Liver (tissue), 3 donors: ENCODE measurements at regions not wholly inside any gene's neighbourhood (a gene's known extent, or its start where the extent isn't known, plus 50 kb on each side); places are given as distances from the start of the nearest gene placed in this dataset.

Experiments
- ATF3 ChIP-seq: IDR thresholded peaks from 2 replicates; pipeline ENCODE4 v1.6.1; 2016; ENCODE audit warnings: antibody characterized with exemption
- CTCF ChIP-seq: fragments of 150-350 bp; IDR thresholded peaks from 2 replicates; pipeline ENCODE4 v1.5.1; 2017; ENCODE audit warnings: improper control_type of control experiment, low read depth, low read length; ENCODE audit not compliant: missing input control
- GABPA ChIP-seq, 2 donors: IDR thresholded peaks in 1 of 2; conservative IDR thresholded peaks in 1 of 2; 2 replicates each; pipeline ENCODE4 v1.6.1; 2016; ENCODE audit warnings: antibody characterized with exemption in 2 of 2, mild to moderate bottlenecking in 1 of 2, moderate library complexity in 1 of 2
- JUND ChIP-seq, 2 donors: IDR thresholded peaks; 2 replicates each; pipeline ENCODE4 v1.6.1; 2016; ENCODE audit warnings: antibody characterized with exemption in 2 of 2
- MAX ChIP-seq: IDR thresholded peaks from 2 replicates; pipeline ENCODE4 v1.6.1; 2016; ENCODE audit warnings: antibody characterized with exemption
- RXRA ChIP-seq, 2 donors: IDR thresholded peaks; 2 replicates each; pipeline ENCODE4 v1.6.1; 2017 to 2018; ENCODE audit warnings: antibody characterized with exemption in 2 of 2, mild to moderate bottlenecking in 1 of 2
- SP1 ChIP-seq: IDR thresholded peaks from 2 replicates; pipeline ENCODE4 v1.6.1; 2018; ENCODE audit warnings: antibody characterized with exemption, mild to moderate bottlenecking
- TAF1 ChIP-seq: conservative IDR thresholded peaks from 2 replicates; pipeline ENCODE4 v1.6.1; 2016; ENCODE audit warnings: antibody characterized with exemption, mild to moderate bottlenecking
- YY1 ChIP-seq: IDR thresholded peaks from 2 replicates; pipeline ENCODE4 v1.6.1; 2016; ENCODE audit warnings: antibody characterized with exemption, mild to moderate bottlenecking
- TF ChIP-seq, protein P1 (sequence below): IDR thresholded peaks from 2 replicates; pipeline ENCODE4 v1.6.1; 2016; ENCODE audit warnings: antibody characterized with exemption
- TF ChIP-seq, protein P2 (sequence below): IDR thresholded peaks from 2 replicates; pipeline ENCODE4 v1.6.1; 2016; ENCODE audit warnings: antibody characterized with exemption, mild to moderate bottlenecking
- donor health status: healthy.
- donor health status: healthy.

DNA sequence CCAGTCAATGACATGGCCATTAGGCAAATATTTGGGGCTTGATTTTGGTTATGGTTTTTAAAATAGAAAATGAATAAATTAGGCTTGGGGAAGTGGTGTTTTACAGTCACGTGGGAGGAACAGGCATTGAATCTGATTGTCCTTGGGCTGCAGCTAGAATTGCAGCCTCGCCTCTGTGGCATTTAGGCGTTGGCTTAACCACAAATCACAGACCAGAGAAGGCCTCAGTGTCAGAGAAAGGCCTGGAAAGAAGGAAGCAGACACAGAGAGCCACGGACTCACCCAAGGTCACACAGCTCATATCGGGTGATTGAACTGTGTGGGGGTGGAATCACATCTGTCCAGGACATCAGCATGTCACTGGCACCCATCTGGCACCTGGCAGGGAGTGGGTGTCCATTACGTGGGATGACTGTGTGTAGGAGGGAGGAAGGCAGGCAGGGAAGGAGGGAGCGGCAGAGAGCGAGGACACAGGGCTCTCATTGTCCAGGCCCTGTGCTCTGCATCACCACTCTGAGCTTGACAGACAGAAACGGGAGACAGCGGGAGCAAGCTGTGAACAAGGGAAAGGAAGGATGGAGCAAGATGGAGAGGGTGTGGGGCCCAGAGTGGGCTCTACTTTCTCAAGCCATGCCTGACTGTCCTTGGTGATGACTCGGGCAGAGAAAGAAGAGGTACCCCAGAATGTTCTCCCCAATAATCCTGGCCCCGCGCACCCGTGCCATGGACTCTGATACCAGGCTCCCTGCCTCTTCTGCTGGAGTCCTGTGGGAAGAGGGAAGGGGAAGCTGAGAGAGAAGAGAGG lies 186.4 kb downstream of the FAM43A start:
- TF ChIP-seq TAF1 = no peak
- no peak for TF ChIP-seq YY1
- no peak for TF ChIP-seq CTCF
- TF ChIP-seq, protein P1, sequence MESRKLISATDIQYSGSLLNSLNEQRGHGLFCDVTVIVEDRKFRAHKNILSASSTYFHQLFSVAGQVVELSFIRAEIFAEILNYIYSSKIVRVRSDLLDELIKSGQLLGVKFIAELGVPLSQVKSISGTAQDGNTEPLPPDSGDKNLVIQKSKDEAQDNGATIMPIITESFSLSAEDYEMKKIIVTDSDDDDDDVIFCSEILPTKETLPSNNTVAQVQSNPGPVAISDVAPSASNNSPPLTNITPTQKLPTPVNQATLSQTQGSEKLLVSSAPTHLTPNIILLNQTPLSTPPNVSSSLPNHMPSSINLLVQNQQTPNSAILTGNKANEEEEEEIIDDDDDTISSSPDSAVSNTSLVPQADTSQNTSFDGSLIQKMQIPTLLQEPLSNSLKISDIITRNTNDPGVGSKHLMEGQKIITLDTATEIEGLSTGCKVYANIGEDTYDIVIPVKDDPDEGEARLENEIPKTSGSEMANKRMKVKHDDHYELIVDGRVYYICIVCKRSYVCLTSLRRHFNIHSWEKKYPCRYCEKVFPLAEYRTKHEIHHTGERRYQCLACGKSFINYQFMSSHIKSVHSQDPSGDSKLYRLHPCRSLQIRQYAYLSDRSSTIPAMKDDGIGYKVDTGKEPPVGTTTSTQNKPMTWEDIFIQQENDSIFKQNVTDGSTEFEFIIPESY = no peak
- TF ChIP-seq JUND (IDR thresholded peaks at IDR 0.05) = no peak
- TF ChIP-seq MAX = no peak
- TF ChIP-seq SP1 = no peak
- TF ChIP-seq RXRA (IDR thresholded peaks at IDR 0.05) = no peak
- TF ChIP-seq ATF3 = no peak
- TF ChIP-seq GABPA (IDR thresholded peaks at IDR 0.05 in 1 of 2, conservative IDR thresholded peaks at IDR 0.05 in 1 of 2) = no peak
- TF ChIP-seq, protein P2, sequence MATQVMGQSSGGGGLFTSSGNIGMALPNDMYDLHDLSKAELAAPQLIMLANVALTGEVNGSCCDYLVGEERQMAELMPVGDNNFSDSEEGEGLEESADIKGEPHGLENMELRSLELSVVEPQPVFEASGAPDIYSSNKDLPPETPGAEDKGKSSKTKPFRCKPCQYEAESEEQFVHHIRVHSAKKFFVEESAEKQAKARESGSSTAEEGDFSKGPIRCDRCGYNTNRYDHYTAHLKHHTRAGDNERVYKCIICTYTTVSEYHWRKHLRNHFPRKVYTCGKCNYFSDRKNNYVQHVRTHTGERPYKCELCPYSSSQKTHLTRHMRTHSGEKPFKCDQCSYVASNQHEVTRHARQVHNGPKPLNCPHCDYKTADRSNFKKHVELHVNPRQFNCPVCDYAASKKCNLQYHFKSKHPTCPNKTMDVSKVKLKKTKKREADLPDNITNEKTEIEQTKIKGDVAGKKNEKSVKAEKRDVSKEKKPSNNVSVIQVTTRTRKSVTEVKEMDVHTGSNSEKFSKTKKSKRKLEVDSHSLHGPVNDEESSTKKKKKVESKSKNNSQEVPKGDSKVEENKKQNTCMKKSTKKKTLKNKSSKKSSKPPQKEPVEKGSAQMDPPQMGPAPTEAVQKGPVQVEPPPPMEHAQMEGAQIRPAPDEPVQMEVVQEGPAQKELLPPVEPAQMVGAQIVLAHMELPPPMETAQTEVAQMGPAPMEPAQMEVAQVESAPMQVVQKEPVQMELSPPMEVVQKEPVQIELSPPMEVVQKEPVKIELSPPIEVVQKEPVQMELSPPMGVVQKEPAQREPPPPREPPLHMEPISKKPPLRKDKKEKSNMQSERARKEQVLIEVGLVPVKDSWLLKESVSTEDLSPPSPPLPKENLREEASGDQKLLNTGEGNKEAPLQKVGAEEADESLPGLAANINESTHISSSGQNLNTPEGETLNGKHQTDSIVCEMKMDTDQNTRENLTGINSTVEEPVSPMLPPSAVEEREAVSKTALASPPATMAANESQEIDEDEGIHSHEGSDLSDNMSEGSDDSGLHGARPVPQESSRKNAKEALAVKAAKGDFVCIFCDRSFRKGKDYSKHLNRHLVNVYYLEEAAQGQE = no peak
